Central memory CD8-positive, alpha-beta T cell (primary cell): ENCODE measurements at regions not wholly inside any gene's neighbourhood (a gene's known extent, or its start where the extent isn't known, plus 50 kb on each side); places are given as distances from the start of the nearest gene placed in this dataset.

Source experiments
- ATAC-seq: fragments of 150-1000 bp; cut with Tn5 transposase; replicated peaks from 2 replicates; pipeline ENCODE4 v1.10.0; 2022; ENCODE audit warnings: mild to moderate bottlenecking, moderate FRiP score, moderate number of reproducible peaks; ENCODE audit not compliant: poor library complexity, severe bottlenecking; ENCODE audit errors: extremely low read depth
- DNase-seq, 2 donors: peaks; one replicate each; pipeline ENCODE4 v3.0.0; 2021; ENCODE audit warnings: low spot score in 2 of 2
- H3K27ac Mint-ChIP-seq: one replicate; pipeline ENCODE4 v1.8.0; 2022; ENCODE audit warnings: low read depth, mild to moderate bottlenecking, moderate library complexity, mixed read lengths
- H3K27me3 Mint-ChIP-seq: one replicate; pipeline ENCODE4 v1.8.0; 2022; ENCODE audit warnings: mixed read lengths
- H3K36me3 Mint-ChIP-seq: one replicate; pipeline ENCODE4 v1.8.0; 2022; ENCODE audit warnings: mild to moderate bottlenecking, moderate library complexity, mixed read lengths; ENCODE audit not compliant: insufficient read depth
- H3K4me1 Mint-ChIP-seq: one replicate; pipeline ENCODE4 v1.8.0; 2022; ENCODE audit warnings: mixed read lengths
- H3K4me3 Mint-ChIP-seq: one replicate; pipeline ENCODE4 v1.8.0; 2022; ENCODE audit warnings: mild to moderate bottlenecking, moderate library complexity, mixed read lengths
- H3K9me3 Mint-ChIP-seq: one replicate; pipeline ENCODE4 v1.8.0; 2022; ENCODE audit warnings: mixed read lengths

DNA sequence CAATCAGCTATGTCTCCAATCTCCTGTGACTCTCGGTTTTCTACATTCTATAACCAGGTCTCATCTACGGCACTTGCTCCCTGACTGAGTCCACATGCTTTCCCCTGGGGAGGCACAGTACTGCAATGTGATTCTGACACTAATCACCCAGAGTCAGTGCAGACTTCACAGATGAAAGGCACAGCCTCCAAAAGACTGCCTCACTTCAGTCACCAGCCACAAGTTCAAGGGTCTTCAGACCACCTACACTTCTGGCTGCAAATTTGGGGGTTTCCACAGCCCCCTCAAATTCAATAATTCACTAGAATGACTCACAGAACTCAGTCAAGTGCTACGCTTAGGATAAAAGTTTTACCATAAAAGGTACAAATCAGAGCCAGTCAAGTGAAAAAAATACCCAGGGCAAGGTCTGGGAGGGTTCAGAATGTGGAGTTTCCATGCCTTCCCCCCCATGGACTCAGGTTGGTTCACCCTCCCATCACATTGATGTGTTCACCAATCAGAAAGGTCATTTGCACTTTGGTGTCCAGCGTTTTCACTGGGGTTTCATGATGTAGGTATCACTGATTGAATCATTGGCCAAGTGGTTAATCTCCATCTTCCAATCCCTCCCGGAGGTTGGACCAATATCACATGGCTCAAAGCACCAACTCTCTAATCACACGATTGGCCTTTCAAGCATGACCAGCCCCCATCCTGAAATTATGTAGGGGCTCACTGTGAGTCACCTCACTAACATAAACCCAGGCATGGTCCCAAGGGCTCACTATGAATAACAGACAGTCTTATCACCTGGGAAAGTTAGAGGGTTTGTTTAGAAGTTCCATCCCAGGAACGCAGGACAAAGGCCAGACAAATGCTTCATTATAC, 182.9 kb upstream of the CAMK1G start:
- Mint-ChIP-seq H3K4me3 (no peak overlapping the region), H3K4me1 (no peaks in the 10 kb centered on the region), H3K27ac (no peak overlapping the region), H3K27me3 (peaks cover 20% of the 10 kb centered on the region), H3K9me3 (no peaks in the 10 kb centered on the region), H3K36me3 (no peaks in the 10 kb centered on the region)
- ATAC-seq, result no peak
- no peak for DNase-seq

DNA sequence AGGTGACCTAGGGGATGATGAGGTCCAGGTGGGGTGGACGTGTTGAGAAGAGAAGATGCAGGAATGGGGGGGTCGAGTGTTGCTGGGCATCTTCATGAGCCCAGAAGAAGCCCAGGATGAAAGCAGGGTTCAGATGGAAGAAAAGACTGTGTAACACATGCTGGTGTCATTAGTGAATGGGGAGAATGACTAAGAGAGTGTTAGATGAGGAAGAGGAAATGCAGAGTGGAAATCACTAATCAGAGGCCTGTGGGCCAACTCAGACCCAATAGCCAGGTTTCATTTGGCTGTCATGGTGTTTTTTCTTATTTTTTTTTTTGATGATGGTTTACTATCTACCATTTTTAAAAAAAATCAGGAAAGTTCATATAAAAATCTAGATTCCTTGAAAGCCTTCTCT, 180.8 kb upstream of the CAMK1G start:
- H3K27ac Mint-ChIP-seq, result no peak overlapping the region
- peaks cover 7% of the 10 kb centered on the region for H3K27me3 Mint-ChIP-seq

DNA sequence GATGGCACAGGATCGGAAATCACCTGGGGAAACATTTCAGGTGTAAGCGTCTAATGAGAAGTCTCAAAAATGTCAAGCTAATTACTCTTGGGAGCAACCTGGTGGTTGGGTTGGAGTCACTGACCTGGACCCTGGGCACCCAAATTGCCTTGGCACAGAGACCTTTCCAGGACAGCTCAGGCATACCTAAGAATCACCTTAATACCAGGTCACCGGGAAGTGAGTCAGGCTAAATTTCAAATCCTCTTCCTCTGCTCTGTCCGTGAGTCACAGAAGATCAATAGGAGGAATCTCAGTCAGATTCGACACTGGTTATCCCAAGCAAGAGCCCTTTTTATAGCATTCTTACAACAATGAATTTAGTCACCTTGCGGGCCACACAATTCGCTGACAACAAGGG, 179.6 kb upstream of the CAMK1G start:
- DNase-seq (no peak), ATAC-seq (no peak)
- Mint-ChIP-seq H3K36me3 (no peaks in the 10 kb centered on the region), H3K27ac (no peak overlapping the region), H3K4me1 (no peaks in the 10 kb centered on the region), H3K27me3 (no peaks in the 10 kb centered on the region), H3K4me3 (no peak overlapping the region), H3K9me3 (no peaks in the 10 kb centered on the region)

More for the DNA sequence above, 180.8 kb upstream of the CAMK1G start:
- H3K36me3 Mint-ChIP-seq, result no peaks in the 10 kb centered on the region
- no peak overlapping the region for H3K4me3 Mint-ChIP-seq
- ATAC-seq (no peak), DNase-seq (no peak)
- no peaks in the 10 kb centered on the region for H3K4me1 Mint-ChIP-seq
- H3K9me3 Mint-ChIP-seq, result no peaks in the 10 kb centered on the region

DNA sequence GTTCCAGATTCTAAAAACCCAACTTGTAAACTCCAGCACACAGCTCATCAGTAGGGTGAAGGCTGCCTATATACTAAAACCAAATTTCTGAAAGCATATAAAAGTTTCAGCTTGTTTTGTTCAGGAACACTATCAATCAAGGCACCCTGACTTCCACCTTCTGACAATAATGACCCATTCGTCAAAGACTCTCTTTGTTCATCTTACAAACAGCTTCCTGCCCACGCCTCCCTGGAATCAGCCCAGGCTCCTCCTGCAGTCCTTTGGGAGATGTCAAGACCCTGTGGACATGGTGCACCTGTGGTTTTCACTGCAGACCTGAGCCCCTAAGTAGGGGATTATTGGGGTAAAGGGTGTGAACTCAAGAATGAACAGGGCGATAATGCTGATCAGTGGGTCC, 178.9 kb upstream of the CAMK1G start:
- H3K27me3 Mint-ChIP-seq, result no peaks in the 10 kb centered on the region
- H3K4me3 Mint-ChIP-seq, result no peak overlapping the region
- no peaks in the 10 kb centered on the region for H3K36me3 Mint-ChIP-seq
- no peak overlapping the region for H3K27ac Mint-ChIP-seq
- DNase-seq (no peak), ATAC-seq (no peak)
- H3K9me3 Mint-ChIP-seq, result no peaks in the 10 kb centered on the region
- H3K4me1 Mint-ChIP-seq, result no peaks in the 10 kb centered on the region

DNA sequence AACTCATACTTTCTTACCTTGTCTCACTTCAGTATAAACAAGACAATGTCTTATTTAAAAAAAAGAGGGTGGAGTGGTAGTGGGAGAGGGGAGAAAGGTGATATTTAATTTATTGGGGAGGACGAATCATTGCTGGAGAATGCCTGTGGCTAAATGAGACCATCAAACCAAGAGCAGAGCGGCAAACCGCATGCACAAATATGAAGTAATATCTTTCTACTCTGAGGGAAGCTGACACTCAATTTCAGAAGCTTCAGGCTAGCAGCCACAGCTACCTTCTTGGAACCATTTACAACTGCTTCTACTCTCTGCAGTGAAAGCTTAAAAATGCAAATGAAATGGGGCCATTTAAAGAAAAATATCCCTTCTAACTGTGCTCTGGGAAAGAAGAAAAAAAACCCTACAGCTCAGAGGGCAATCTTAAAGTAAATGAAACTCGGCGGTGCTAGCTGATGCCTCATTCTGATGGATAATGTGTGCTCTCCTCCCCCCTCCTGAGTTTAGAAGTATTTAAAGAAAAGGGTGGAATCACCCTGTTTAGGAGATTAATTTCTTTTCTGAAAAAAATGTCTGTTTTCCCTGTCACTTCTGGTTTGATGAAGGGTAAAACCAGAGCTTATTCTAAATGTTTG, 178.2 kb upstream of the CAMK1G start:
- no peak overlapping the region for H3K4me3 Mint-ChIP-seq
- DNase-seq, result no peak
- no peaks in the 10 kb centered on the region for H3K27me3 Mint-ChIP-seq
- H3K36me3 Mint-ChIP-seq, result no peaks in the 10 kb centered on the region
- no peak overlapping the region for H3K27ac Mint-ChIP-seq
- no peaks in the 10 kb centered on the region for H3K9me3 Mint-ChIP-seq
- no peak for ATAC-seq
- H3K4me1 Mint-ChIP-seq, result no peaks in the 10 kb centered on the region

DNA sequence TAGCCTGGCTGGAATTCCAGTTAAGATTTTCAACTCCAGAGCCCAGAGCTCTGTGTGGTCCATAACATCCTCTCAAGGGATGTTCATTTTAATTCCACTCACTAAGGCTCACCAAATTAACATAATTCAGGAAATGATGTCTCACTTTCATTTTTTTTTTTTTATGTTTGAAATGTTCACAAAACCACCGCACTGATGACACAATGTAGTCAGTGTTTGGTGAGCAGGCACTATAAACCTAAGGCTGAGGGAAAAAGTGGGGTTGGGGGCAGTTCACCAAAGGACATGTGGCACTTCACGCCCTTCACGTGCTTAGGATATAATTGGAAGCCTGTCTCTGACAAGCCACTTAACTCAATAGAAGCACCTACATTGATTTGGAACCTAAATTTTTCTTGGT, 177.3 kb upstream of the CAMK1G start:
- ATAC-seq (no peak), DNase-seq (no peak)
- Mint-ChIP-seq H3K4me3 (no peak overlapping the region), H3K9me3 (no peaks in the 10 kb centered on the region), H3K27me3 (no peaks in the 10 kb centered on the region), H3K36me3 (no peaks in the 10 kb centered on the region), H3K27ac (no peak overlapping the region), H3K4me1 (no peaks in the 10 kb centered on the region)

DNA sequence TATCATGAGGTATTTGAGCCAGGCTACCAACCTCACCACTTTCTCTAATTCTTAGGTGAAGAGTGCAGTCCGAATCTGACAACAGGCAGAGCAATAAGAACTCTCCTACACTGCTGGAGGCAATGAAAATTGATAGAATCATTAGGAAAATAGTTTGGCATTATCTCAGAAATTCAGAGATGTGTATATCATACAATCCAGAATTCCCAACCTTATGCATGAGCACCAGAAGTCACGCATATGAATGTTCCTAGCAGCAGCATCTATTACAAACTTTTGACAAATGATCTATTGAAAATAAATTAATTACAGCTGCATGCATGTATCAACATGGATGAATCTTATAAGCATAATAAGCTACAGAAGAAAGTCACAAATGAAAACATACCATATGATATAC, 176.9 kb upstream of the CAMK1G start:
- DNase-seq (no peak), ATAC-seq (no peak)
- no peaks in the 10 kb centered on the region for H3K4me1 Mint-ChIP-seq
- H3K27me3 Mint-ChIP-seq, result no peaks in the 10 kb centered on the region
- no peak overlapping the region for H3K4me3 Mint-ChIP-seq
- no peak overlapping the region for H3K27ac Mint-ChIP-seq
- no peaks in the 10 kb centered on the region for H3K9me3 Mint-ChIP-seq
- H3K36me3 Mint-ChIP-seq, result no peaks in the 10 kb centered on the region

DNA sequence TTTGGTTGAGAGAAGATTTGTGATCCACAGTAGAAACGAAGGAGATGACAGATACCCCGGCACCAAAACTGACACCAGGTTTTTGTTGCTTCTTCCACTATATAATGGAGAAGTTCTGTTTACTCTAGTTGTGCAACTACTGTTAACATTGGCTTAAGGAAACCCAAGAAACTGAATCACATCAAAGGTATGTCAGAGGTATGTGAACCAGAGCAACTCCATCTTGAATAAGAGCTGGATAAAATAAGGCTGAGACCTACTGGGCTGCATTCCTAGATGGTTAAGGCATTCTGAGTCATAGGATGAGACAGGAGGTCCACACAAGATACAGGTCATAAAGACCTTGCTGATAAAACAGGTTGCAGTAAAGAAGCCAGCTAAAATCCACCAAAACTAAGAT, 173.7 kb upstream of the CAMK1G start:
- Mint-ChIP-seq H3K36me3 (no peaks in the 10 kb centered on the region), H3K9me3 (no peaks in the 10 kb centered on the region), H3K27me3 (peaks cover 22% of the 10 kb centered on the region), H3K4me1 (no peaks in the 10 kb centered on the region), H3K27ac (no peak overlapping the region), H3K4me3 (no peak overlapping the region)
- no peak for DNase-seq
- no peak for ATAC-seq

DNA sequence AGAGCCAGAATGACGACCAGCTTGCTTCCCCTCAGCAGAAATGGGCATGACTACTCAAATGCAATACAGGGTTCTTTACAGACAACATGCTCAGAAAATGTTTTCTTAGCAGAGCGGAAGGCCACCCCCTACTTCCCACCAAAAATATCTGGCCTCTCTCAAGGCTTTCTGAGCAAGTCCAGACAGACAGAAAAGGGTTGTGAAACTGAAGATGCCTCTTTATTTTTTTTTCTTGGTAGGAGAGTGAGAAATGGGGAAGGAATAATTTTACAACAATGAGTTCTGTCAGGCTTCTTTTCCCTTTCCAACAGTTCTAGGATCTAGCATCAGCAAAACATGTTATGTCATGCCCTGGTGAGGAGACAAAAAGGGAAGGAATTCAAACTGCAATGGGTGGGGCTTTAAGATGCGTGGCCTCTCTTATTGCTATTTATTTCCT, 172.0 kb upstream of the CAMK1G start:
- DNase-seq (no peak), ATAC-seq (no peak)
- Mint-ChIP-seq H3K27ac (no peak overlapping the region), H3K36me3 (no peaks in the 10 kb centered on the region), H3K4me3 (no peak overlapping the region), H3K9me3 (no peaks in the 10 kb centered on the region), H3K4me1 (no peaks in the 10 kb centered on the region), H3K27me3 (peaks cover 31% of the 10 kb centered on the region)

DNA sequence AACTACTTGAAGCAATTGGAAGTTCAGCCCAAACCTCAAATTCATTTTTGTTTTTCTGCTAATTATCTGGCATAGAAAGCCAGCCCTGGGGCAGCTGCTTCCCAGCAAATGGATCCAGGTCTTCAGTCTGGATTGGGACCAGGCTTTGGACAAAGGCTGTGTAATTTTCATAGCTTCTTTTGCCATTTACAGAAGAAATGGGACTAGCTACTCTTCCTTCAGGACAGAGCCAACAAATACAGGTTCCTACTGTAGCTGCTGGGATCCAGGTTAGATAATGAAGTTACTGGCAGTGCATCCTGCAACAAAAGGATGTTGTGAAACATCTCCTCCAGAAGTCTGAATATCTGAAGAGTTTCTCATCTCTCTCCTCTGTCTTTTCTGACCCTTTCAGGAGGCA, 171.5 kb upstream of the CAMK1G start:
- Mint-ChIP-seq H3K4me1 (no peaks in the 10 kb centered on the region), H3K4me3 (no peak overlapping the region), H3K27me3 (peaks cover 31% of the 10 kb centered on the region), H3K27ac (no peak overlapping the region), H3K36me3 (no peaks in the 10 kb centered on the region), H3K9me3 (no peaks in the 10 kb centered on the region)
- no peak for ATAC-seq
- no peak for DNase-seq

DNA sequence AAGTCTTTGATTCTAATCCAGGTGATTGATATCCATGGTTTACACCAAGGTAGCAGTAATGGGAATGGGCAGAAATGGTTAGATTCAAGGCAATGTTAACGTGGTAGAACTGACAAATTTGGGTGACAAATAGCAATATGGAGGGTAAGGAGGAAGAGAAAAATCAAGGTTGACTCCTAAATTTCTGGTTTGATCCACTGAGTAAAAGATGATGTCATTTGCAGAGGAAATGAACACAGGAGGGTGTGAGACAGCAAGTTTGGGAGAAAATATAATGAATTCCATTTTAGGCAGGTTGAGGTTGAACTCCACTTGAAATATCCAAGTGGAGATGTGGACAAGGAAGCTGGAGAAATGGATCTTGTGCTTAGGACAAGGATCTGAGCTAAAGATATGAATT, 170.9 kb upstream of the CAMK1G start:
- Mint-ChIP-seq H3K27ac (no peak overlapping the region), H3K9me3 (no peaks in the 10 kb centered on the region), H3K36me3 (no peaks in the 10 kb centered on the region), H3K4me1 (no peaks in the 10 kb centered on the region), H3K27me3 (peaks cover 31% of the 10 kb centered on the region), H3K4me3 (no peak overlapping the region)
- DNase-seq (no peak), ATAC-seq (no peak)

DNA sequence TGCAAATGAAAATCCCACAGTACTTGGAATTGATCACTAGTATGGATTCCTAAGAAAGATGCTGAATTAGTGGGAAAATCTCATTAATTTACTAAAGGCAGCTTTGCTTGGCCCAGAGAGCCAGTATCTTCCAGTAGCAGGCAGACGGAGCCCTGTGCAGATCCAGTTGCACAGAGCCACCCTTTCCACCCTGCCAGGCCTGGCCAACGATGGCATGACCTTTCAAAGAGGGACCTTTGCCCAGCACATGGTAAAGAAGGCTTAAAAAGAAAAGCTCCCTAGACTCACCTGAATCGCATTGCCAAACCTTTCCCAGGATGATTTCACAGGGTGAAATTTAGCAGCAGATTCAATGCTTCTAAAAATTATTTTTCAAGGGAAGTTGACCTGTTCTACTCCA, 170.5 kb upstream of the CAMK1G start:
- DNase-seq (no peak), ATAC-seq (no peak)
- Mint-ChIP-seq H3K27ac (no peak overlapping the region), H3K9me3 (no peaks in the 10 kb centered on the region), H3K27me3 (peaks cover 31% of the 10 kb centered on the region), H3K36me3 (no peaks in the 10 kb centered on the region), H3K4me1 (no peaks in the 10 kb centered on the region), H3K4me3 (no peak overlapping the region)

DNA sequence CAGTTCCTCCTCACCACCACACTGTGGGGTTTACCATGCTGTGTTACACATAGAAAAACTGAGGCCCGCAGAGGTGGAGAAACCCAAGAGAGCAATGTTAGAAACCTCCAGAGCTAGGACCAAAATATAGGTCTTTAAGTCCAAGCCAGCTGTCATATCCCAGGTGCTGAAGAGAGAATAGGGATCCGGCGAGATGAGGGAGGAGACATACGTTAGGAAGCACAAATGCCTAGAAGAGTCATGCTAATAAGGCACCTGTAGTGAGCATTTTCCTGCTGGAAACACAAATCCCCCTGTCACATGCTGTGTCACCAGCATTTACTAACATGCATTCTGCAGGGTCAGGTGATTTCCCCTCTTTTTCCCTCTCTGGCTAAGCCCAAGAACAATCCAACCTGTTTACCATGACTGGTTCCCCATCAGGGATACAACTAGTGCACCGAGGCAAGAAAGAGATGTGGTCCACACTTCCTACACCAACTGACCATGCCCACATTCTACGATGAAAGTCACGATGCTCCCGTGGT, 168.6 kb upstream of the CAMK1G start:
- DNase-seq, result no peak
- H3K4me3 Mint-ChIP-seq, result no peak overlapping the region
- no peaks in the 10 kb centered on the region for H3K36me3 Mint-ChIP-seq
- H3K9me3 Mint-ChIP-seq, result no peaks in the 10 kb centered on the region
- no peak overlapping the region for H3K27ac Mint-ChIP-seq
- H3K27me3 Mint-ChIP-seq, result peaks cover 31% of the 10 kb centered on the region
- H3K4me1 Mint-ChIP-seq, result no peaks in the 10 kb centered on the region
- no peak for ATAC-seq
